ENCODE measurements at regions not wholly inside any gene's neighbourhood (a gene's known extent, or its start where the extent isn't known, plus 50 kb on each side); places are given as distances from the start of the nearest gene placed in this dataset.

DNA sequence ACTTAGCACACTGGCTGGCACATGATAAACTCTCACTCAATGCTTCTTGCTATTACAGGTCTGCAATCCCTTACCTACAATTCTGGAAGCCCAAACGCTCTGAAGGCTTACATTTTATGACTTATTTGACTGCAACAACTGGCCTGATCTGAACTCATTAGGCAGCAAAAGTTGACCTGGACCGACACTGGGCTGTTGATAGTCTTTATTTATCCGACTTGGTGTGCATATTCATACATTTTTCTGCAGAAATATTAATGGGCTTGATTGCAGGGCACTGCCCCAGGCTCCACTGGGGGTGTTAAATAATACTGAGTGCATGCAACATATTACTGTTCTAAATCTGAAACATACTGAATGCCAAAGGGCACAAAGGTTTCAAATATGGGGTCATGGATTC, 1076.7 kb downstream of the BCL11B start:
- Histone ChIP-seq H3K4me1 (ENCODE audit: insufficient read depth, low read length) (no peaks in the 10 kb centered on the region), H2AFZ (ENCODE audit: low read length) (no peak overlapping the region), H3K27me3 (ENCODE audit: control insufficient read depth in 1 of 2, insufficient read depth in 2 of 2, low read length in 2 of 2) (no peaks in the 10 kb centered on the region), H3K4me2 (ENCODE audit: low read depth, low read length) (no peak overlapping the region), H3K36me3 (replicated peaks in 1 of 2; ENCODE audit: control insufficient read depth in 1 of 2, insufficient read depth in 2 of 2, low read length in 2 of 2) (no peaks in the 10 kb centered on the region), H3K4me3 (replicated peaks in 1 of 3; ENCODE audit: insufficient read depth in 1 of 3, low read depth in 2 of 3, low read length in 3 of 3) (no peak overlapping the region), H3K27ac (ENCODE audit: extremely low read length, insufficient read depth, low read length) (no peak overlapping the region), H4K20me1 (ENCODE audit: insufficient read depth, low read length) (no peaks in the 10 kb centered on the region), H3K9ac (ENCODE audit: insufficient read depth, low read depth, low read length) (no peak overlapping the region), H3K79me2 (ENCODE audit: insufficient read depth, low read length) (no peaks in the 10 kb centered on the region), H3K9me3 (ENCODE audit: low read length) (peaks cover 78% of the 10 kb centered on the region)
- POLR2A ChIA-PET, result no interaction called here
- 2% methylated on average over 3 of the region's 3 CpGs for WGBS (ENCODE audit: low lambda C conversion rate)
- in situ Hi-C loops (cut with HindIII; ENCODE audit: extremely low pct_ligation_motif_present, low pct_unique_long_range_greater_than_20kb) (no loop called here), intact Hi-C loops (cut with micrococcal nuclease; ENCODE audit: unreplicated experiment) (no loop called here)
- no peak for DNase-seq (ENCODE audit: low spot score)
- BruUV-seq (replicated peaks), result no TSS peak
- FAIRE-seq, result no peak
- CTCF ChIA-PET (ENCODE audit: low intra/inter-chr PET ratio, low total read pairs), result no interaction called here
- TF ChIP-seq SNAPC2 (CRISPR knock-in tag; IDR thresholded peaks at IDR 0.05) (no peak), MEIS1 (CRISPR knock-in tag; IDR thresholded peaks at IDR 0.05; ENCODE audit: borderline replicate concordance) (no peak), ZFP91 (CRISPR knock-in tag; IDR thresholded peaks at IDR 0.05; ENCODE audit: borderline replicate concordance) (no peak), GPBP1L1 (CRISPR knock-in tag; IDR thresholded peaks at IDR 0.05) (no peak), ZNF660 (CRISPR knock-in tag; IDR thresholded peaks at IDR 0.05; ENCODE audit: borderline replicate concordance, low read depth) (no peak), ZNF737 (CRISPR knock-in tag; IDR thresholded peaks at IDR 0.05; ENCODE audit: borderline replicate concordance) (no peak), JUNB (CRISPR knock-in tag; IDR thresholded peaks at IDR 0.05; ENCODE audit: borderline replicate concordance) (no peak), SATB2 (CRISPR knock-in tag; IDR thresholded peaks at IDR 0.05) (no peak), PHF20 (CRISPR knock-in tag; IDR thresholded peaks at IDR 0.05) (no peak), ZMAT5 (CRISPR knock-in tag; IDR thresholded peaks at IDR 0.05; ENCODE audit: borderline replicate concordance, low read depth) (no peak), HOXA9 (CRISPR knock-in tag; IDR thresholded peaks at IDR 0.05; ENCODE audit: borderline replicate concordance) (no peak), TBX2 (CRISPR knock-in tag; IDR thresholded peaks at IDR 0.05; ENCODE audit: borderline replicate concordance) (no peak), ZSCAN30 (CRISPR knock-in tag; IDR thresholded peaks at IDR 0.05) (no peak), SRSF1 (optimal IDR thresholded peaks at IDR 0.05; ENCODE audit: low read depth, low read length) (no peak)
- ATAC-seq, result no peak

Data from HepG2 (cell line).